SK-N-SH treated with all-trans-retinoic acid at 6 μM for 48 hours (cell line): ENCODE measurements at regions not wholly inside any gene's neighbourhood (a gene's known extent, or its start where the extent isn't known, plus 50 kb on each side); places are given as distances from the start of the nearest gene placed in this dataset.

Source experiments
- ATAC-seq: fragments of 200-7000 bp; cut with Tn5 transposase; 3 replicates; pipeline ENCODE4 v1.9.1; 2020; ENCODE audit warnings: mild to moderate bottlenecking, moderate library complexity
- ARNTL ChIP-seq: fragments of 450-650 bp; formaldehyde crosslinking; IDR thresholded peaks from 2 replicates; pipeline ENCODE4 v1.5.0; 2020; ENCODE audit warnings: low read depth, mild to moderate bottlenecking, moderate library complexity, borderline replicate concordance
- BACH2 ChIP-seq: fragments of 250-450 bp; sonication (Bioruptor Pico); IDR thresholded peaks from 2 replicates; pipeline ENCODE4 v1.9.0; 2021; ENCODE audit warnings: mild to moderate bottlenecking, borderline replicate concordance
- CREB5 ChIP-seq: fragments of 250-450 bp; sonication (Bioruptor Pico); IDR thresholded peaks from 2 replicates; pipeline ENCODE4 v1.5.1; 2020; ENCODE audit warnings: low read depth, mild to moderate bottlenecking, moderate library complexity
- CSDC2 ChIP-seq: fragments of 250-450 bp; sonication (Bioruptor Pico); IDR thresholded peaks from 2 replicates; pipeline ENCODE4 v1.5.0; 2020; ENCODE audit warnings: mild to moderate bottlenecking, moderate library complexity
- CSRNP3 ChIP-seq: fragments of 250-450 bp; sonication (Bioruptor Pico); IDR thresholded peaks from 2 replicates; pipeline ENCODE4 v1.5.1; 2021; ENCODE audit warnings: mild to moderate bottlenecking, moderate library complexity
- ESRRG ChIP-seq: fragments of 250-450 bp; sonication (Bioruptor Pico); IDR thresholded peaks from 2 replicates; pipeline ENCODE4 v1.6.1; 2021; ENCODE audit warnings: mild to moderate bottlenecking
- GLIS3 ChIP-seq: fragments of 250-450 bp; sonication (Bioruptor Pico); IDR thresholded peaks from 2 replicates; pipeline ENCODE4 v1.5.0; 2020; ENCODE audit warnings: mild to moderate bottlenecking, moderate library complexity
- ISL1 ChIP-seq: fragments of 250-450 bp; sonication (Bioruptor Pico); IDR thresholded peaks from 2 replicates; pipeline ENCODE4 v2.1.2; 2022; ENCODE audit warnings: mild to moderate bottlenecking, moderate library complexity
- OSR1 ChIP-seq: fragments of 250-450 bp; sonication (Bioruptor Pico); IDR thresholded peaks from 2 replicates; pipeline ENCODE4 v1.8.0; 2022; ENCODE audit warnings: moderate library complexity, mild to moderate bottlenecking, inconsistent platforms
- PATZ1 ChIP-seq: fragments of 250-450 bp; sonication (Bioruptor Pico); IDR thresholded peaks from 2 replicates; pipeline ENCODE4 v1.8.0; 2020; ENCODE audit warnings: mild to moderate bottlenecking, moderate library complexity, borderline replicate concordance
- POU6F1 ChIP-seq: fragments of 250-450 bp; sonication (Bioruptor Pico); IDR thresholded peaks from 2 replicates; pipeline ENCODE4 v1.8.0; 2021; ENCODE audit warnings: low read depth, mild to moderate bottlenecking, moderate library complexity, borderline replicate concordance
- PPARA ChIP-seq: fragments of 250-450 bp; sonication (Bioruptor Pico); IDR thresholded peaks from 2 replicates; pipeline ENCODE4 v1.5.0; 2020; ENCODE audit warnings: mild to moderate bottlenecking, borderline replicate concordance
- RARB ChIP-seq: fragments of 250-450 bp; sonication (Bioruptor Pico); IDR thresholded peaks from 2 replicates; pipeline ENCODE4 v1.8.0; 2021; ENCODE audit warnings: mild to moderate bottlenecking, moderate library complexity
- SNAI2 ChIP-seq: fragments of 250-450 bp; sonication (Bioruptor Pico); IDR thresholded peaks from 2 replicates; pipeline ENCODE4 v1.5.0; 2020; ENCODE audit warnings: mild to moderate bottlenecking, moderate library complexity
- TCF4 ChIP-seq: fragments of 250-450 bp; sonication (Bioruptor Pico); IDR thresholded peaks from 2 replicates; pipeline ENCODE4 v1.8.0; 2021; ENCODE audit warnings: mild to moderate bottlenecking, moderate library complexity, borderline replicate concordance
- TOX ChIP-seq: fragments of 250-450 bp; sonication (Bioruptor Pico); IDR thresholded peaks from 2 replicates; pipeline ENCODE4 v1.8.0; 2021; ENCODE audit warnings: mild to moderate bottlenecking, moderate library complexity, borderline replicate concordance
- TSHZ2 ChIP-seq: fragments of 250-450 bp; sonication (Bioruptor Pico); IDR thresholded peaks from 2 replicates; pipeline ENCODE4 v1.5.0; 2020; ENCODE audit warnings: mild to moderate bottlenecking, moderate library complexity
- ZC3H10 ChIP-seq: fragments of 250-450 bp; sonication (Bioruptor Pico); IDR thresholded peaks from 2 replicates; pipeline ENCODE4 v1.5.1; 2021; ENCODE audit warnings: mild to moderate bottlenecking, moderate library complexity
- ZFP3 ChIP-seq: fragments of 250-450 bp; sonication (Bioruptor Pico); IDR thresholded peaks from 2 replicates; pipeline ENCODE4 v1.5.0; 2020; ENCODE audit warnings: mild to moderate bottlenecking, moderate library complexity
- ZFP30 ChIP-seq: fragments of 450-650 bp; formaldehyde crosslinking; IDR thresholded peaks from 2 replicates; pipeline ENCODE4 v1.5.0; 2022; ENCODE audit warnings: mild to moderate bottlenecking, moderate library complexity
- ZNF70 ChIP-seq: fragments of 450-650 bp; formaldehyde crosslinking; IDR thresholded peaks from 2 replicates; pipeline ENCODE4 v1.5.0; 2020; ENCODE audit warnings: mild to moderate bottlenecking, moderate library complexity
- ZNF8 ChIP-seq: fragments of 450-650 bp; formaldehyde crosslinking; IDR thresholded peaks from 2 replicates; pipeline ENCODE4 v1.5.0; 2020; ENCODE audit warnings: mild to moderate bottlenecking, moderate library complexity

- no peak for ATAC-seq
- TF ChIP-seq ZNF8 (CRISPR knock-in tag) (no peak), ZNF70 (CRISPR knock-in tag) (no peak), PPARA (no peak), ARNTL (CRISPR knock-in tag) (no peak), TCF4 (no peak), CREB5 (CRISPR knock-in tag) (no peak), ESRRG (CRISPR knock-in tag) (no peak), CSRNP3 (no peak), SNAI2 (no peak), ZC3H10 (no peak), ZFP3 (CRISPR knock-in tag) (no peak), CSDC2 (no peak), ZFP30 (CRISPR knock-in tag) (no peak), BACH2 (CRISPR knock-in tag) (no peak), OSR1 (CRISPR knock-in tag) (no peak), TSHZ2 (CRISPR knock-in tag) (no peak)
These were observed 213.2 kb downstream of the IRF8 start for GRCh38 chr16:86112178-86112577.

GRCh38 chr16:86117235-86117634 is 218.3 kb downstream of the IRF8 start:
- TF ChIP-seq ISL1 (CRISPR knock-in tag) (no peak), GLIS3 (CRISPR knock-in tag) (no peak), CSDC2 (no peak), BACH2 (CRISPR knock-in tag) (no peak), CREB5 (CRISPR knock-in tag) (no peak), ZFP30 (CRISPR knock-in tag) (no peak), CSRNP3 (no peak), RARB (CRISPR knock-in tag) (no peak), PPARA (no peak), ARNTL (CRISPR knock-in tag) (no peak), ZNF8 (CRISPR knock-in tag) (no peak), TSHZ2 (CRISPR knock-in tag) (no peak)
- TF ChIP-seq, all 23 proteins: peak for 0
- ATAC-seq = no peak

- no peak for TF ChIP-seq ZFP3 (CRISPR knock-in tag)
- no peak for TF ChIP-seq TOX (CRISPR knock-in tag)
- TF ChIP-seq POU6F1 = no peak
- TF ChIP-seq PPARA = no peak
- no peak for TF ChIP-seq ZFP30 (CRISPR knock-in tag)
- no peak for TF ChIP-seq CSDC2
- no peak for TF ChIP-seq PATZ1 (CRISPR knock-in tag)
- ATAC-seq = no peak; the same call in 2 of the 3 replicates
These were observed 218.8 kb downstream of the IRF8 start for GRCh38 chr16:86117756-86118155.
